IMR-90 (cell line): ENCODE measurements at regions not wholly inside any gene's neighbourhood (a gene's known extent, or its start where the extent isn't known, plus 50 kb on each side); places are given as distances from the start of the nearest gene placed in this dataset.
"Not testable (repeated sequence)": the region's sequence is repeated elsewhere in the genome, so short reads cannot be mapped to it uniquely, and the experiment has no call there.

Source experiments
- BHLHE40 ChIP-seq: fragments of 150-350 bp; IDR thresholded peaks from 2 replicates; pipeline ENCODE4 v1.6.1; 2016; ENCODE audit warnings: mild to moderate bottlenecking, low read depth, low read length
- CEBPB ChIP-seq: IDR thresholded peaks from 2 replicates; pipeline ENCODE4 v1.6.1; 2012; ENCODE audit warnings: low read depth, low read length, improper control_type of control experiment
- CTCF ChIP-seq: conservative IDR thresholded peaks from 2 replicates; pipeline ENCODE4 v1.5.1; 2012; ENCODE audit warnings: mild to moderate bottlenecking, low read depth, low read length, improper control_type of control experiment
- FOS ChIP-seq: fragments of 150-350 bp; IDR thresholded peaks from 2 replicates; pipeline ENCODE4 v1.6.1; 2016; ENCODE audit warnings: low read depth, low read length
- MAFK ChIP-seq: IDR thresholded peaks from 2 replicates; pipeline ENCODE4 v1.6.1; 2012; ENCODE audit warnings: low read depth, low read length, improper control_type of control experiment
- MAZ ChIP-seq: IDR thresholded peaks from 2 replicates; pipeline ENCODE4 v1.6.1; 2012; ENCODE audit warnings: low read depth, mild to moderate bottlenecking, low read length, improper control_type of control experiment, moderate library complexity, borderline replicate concordance
- MXI1 ChIP-seq: IDR thresholded peaks from 2 replicates; pipeline ENCODE4 v1.6.1; 2012; ENCODE audit warnings: low read depth, mild to moderate bottlenecking, low read length, moderate library complexity, borderline replicate concordance
- POLR2A ChIP-seq: IDR thresholded peaks from 2 replicates; pipeline ENCODE4 v1.6.1; 2012; ENCODE audit warnings: mild to moderate bottlenecking, low read depth, low read length
- RAD21 ChIP-seq: IDR thresholded peaks from 2 replicates; pipeline ENCODE4 v1.6.1; 2012; ENCODE audit warnings: low read length, improper control_type of control experiment
- RCOR1 ChIP-seq: IDR thresholded peaks from 2 replicates; pipeline ENCODE4 v1.6.1; 2012; ENCODE audit warnings: mild to moderate bottlenecking, low read length, improper control_type of control experiment; ENCODE audit not compliant: insufficient replicate concordance
- RFX5 ChIP-seq: IDR thresholded peaks from 2 replicates; pipeline ENCODE4 v1.8.0; 2012; ENCODE audit warnings: low read depth, mild to moderate bottlenecking, low read length, moderate library complexity
- SMC3 ChIP-seq: fragments of 150-350 bp; IDR thresholded peaks from 2 replicates; pipeline ENCODE4 v1.6.1; 2016; ENCODE audit warnings: low read depth, mild to moderate bottlenecking, antibody characterized with exemption, low read length, moderate library complexity
- USF2 ChIP-seq: fragments of 150-350 bp; IDR thresholded peaks from 2 replicates; pipeline ENCODE4 v1.6.1; 2017; ENCODE audit warnings: mild to moderate bottlenecking, antibody characterized with exemption, low read length, low read depth

- TF ChIP-seq RCOR1, FOS, CTCF, MAZ, POLR2A, MXI1, RFX5, RAD21, MAFK, USF2, SMC3, BHLHE40, CEBPB: not testable (repeated sequence)
Measured at GRCh38 chr10:128583125-128583524, 456.9 kb upstream of the MKI67 start.
